DMS114 treated with DMSO at 0.1 percent for 48 hours (cell line): ENCODE measurements at regions not wholly inside any gene's neighbourhood (a gene's known extent, or its start where the extent isn't known, plus 50 kb on each side); places are given as distances from the start of the nearest gene placed in this dataset.
"Not testable (repeated sequence)": the region's sequence is repeated elsewhere in the genome, so short reads cannot be mapped to it uniquely, and the experiment has no call there.

ENCODE experiments used
- DNase-seq: peaks from one replicate; lab custom pipeline; 2025; ENCODE audit not compliant: unreplicated experiment; lab: John Stamatoyannopoulos, UW

DNA sequence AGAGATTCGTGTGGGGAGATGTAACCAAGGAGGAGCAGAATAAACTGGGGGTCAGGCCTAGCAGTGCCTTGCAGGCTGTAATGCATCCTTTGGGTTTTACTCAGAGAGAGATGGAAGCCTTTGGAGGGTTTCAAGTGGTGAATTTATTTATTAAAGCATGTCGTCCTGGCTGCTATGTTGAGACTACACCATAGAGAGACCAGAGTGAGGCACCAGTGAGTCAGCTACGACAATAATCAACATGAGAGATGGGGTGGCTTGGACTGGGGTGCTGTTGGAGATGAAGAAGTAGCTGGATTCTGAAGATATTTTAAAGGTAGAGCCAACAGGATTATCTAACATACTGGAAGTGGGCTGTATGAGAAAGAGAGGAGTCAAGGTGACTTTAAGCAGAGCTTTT lies 335.3 kb upstream of the ARHGEF26 start:
- DNase-seq = no peak

GRCh38 chr3:153789380-153789779 lies 331.8 kb upstream of the ARHGEF26 start:
- DNase-seq = no peak

GRCh38 chr3:153797056-153797455 lies 324.1 kb upstream of the ARHGEF26 start:
- not testable (repeated sequence) for DNase-seq

DNA sequence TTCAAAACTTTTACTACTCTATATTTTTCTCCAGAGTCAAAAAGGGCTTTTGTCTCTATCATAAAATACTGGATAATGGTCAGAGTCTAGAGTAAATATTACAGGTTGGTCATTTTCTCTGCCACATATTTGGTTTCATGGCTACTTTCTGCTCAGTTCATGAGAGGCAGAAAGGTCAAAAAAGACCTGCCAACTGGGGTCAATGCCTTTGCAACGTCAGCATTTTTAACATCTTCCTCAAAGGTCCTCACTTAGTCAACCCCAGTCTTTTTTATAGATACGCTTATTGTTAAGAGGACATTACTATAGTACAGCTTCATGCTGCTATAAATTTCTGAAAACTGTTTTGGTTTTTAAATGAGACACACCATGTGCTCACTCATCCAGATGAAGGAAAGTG lies 312.1 kb upstream of the ARHGEF26 start:
- no peak for DNase-seq

DNA sequence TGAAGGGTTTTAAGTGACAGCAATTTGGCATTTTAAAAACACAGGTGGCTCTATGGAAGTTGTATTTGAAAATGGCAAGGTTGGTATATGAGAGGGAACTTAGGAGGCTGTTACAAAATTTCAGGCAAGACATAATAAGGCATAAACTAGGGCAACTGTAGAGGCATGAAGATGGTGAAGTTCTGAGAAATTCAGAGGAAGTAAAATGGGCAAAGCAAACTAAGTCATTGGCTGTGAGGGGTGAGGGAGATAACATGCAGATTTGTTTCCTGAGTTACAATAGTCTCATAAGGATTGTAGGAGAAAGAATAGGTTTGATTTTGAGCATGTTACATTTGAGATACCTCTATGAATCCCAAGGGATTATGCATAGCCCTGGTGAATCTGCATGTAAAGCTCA lies 302.9 kb upstream of the ARHGEF26 start:
- no peak for DNase-seq

DNA sequence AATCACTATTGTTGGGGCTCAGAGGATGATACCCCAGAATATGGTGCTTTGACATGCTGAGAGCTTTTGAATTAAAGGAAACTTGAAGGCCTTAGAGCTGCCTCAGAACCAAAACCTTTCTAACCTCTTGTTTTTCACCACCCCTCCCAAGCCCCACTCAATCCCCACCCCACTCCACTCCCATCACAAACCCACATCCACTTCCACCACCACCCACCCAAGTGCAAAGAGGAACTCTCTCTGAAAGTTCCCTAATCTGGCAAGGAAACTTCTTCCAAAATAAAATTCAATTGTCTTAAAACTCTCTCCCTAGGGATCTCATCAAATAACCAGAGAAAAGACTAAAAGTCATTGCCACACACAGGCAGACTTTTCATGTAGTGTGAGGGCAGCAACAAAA lies 301.2 kb upstream of the ARHGEF26 start:
- no peak for DNase-seq

DNA sequence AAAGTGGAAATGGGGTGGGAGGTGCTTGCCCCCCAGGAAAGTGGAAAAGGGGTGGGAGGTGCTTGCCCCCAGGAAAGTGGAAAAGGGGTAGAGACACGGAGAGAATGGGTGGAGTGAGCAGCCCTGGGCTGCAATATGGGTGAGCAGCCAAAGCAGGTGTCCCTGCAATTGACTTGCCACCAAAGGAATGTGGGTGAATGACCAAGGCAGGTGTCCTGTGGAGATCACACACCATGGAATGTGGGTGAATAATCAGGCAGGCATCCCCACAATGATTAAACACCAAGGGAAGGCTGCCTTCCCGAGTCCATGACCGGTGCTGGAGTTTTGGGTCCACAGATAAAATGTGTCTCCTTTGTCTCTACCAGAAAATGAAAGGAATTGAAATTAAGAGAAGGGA lies 292.8 kb upstream of the ARHGEF26 start:
- not testable (repeated sequence) for DNase-seq

DNA sequence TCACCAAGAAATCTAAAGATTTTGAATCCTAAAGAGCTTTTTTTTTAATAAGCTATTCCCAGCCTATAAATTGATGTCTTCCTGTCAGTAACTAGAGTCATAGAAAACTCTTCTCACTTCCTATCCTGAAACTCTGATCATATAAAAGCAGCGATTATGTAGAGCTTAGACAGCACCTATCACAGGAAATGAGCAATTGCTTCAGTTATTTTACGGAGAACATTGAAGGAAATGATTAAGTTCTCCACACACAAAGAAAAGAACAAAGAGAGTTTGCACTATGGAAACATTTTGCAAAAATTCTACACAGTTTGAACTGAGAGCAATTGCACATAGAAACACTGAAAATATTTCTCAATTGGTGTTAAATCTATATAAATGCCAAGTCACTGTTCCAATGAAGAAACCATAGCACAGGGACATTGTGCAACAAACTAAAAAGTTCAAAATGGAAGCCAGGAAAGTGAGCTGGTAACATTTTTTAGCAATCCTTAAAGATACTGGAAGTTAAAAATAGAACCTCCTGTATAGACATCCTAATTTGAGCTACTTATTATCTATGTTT lies 291.5 kb upstream of the ARHGEF26 start:
- no peak for DNase-seq

DNA sequence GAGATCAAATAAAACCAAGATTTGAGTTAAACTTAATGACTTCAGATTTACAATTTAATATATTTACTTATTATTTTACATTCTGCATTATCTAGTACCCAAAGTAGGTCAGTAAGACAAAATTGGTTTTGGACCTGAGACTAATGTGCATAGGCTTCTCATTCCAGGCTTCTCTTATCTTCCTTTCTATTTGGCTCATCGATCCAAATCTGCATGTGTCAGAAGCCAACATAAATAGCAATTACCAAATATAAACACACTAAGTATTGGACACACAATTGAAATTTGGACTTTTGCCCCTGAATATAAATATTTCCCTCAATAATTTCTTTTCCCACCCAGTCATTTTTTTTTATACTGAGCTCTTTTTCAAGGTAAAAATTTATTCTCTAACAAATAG lies 290.6 kb upstream of the ARHGEF26 start:
- DNase-seq = no peak

- no peak for DNase-seq
Measured at GRCh38 chr3:153835540-153835939, 285.6 kb upstream of the ARHGEF26 start.

DNA sequence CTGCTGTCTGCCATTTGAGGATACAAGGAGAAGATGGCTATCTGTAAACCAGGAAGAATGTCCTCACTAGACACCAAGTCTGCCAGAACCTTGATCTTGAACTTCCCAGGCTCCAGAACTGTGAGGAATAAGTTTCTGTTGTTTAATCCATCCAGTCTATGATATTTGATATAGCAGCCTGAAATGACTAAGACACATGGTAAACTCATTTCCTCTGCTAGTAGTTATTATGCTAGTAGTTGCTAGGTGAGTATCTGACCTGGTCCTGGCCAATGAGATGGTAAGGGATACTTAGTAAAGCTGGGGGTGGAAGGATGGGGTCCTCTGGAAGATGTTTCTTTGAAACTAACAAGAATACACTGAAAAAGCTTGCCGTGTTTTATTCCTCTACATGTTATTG lies 280.7 kb upstream of the ARHGEF26 start:
- no peak for DNase-seq

- no peak for DNase-seq
Measured at GRCh38 chr3:153843994-153844393, 277.2 kb upstream of the ARHGEF26 start.

GRCh38 chr3:153845311-153845710 lies 275.9 kb upstream of the ARHGEF26 start:
- DNase-seq = no peak

DNA sequence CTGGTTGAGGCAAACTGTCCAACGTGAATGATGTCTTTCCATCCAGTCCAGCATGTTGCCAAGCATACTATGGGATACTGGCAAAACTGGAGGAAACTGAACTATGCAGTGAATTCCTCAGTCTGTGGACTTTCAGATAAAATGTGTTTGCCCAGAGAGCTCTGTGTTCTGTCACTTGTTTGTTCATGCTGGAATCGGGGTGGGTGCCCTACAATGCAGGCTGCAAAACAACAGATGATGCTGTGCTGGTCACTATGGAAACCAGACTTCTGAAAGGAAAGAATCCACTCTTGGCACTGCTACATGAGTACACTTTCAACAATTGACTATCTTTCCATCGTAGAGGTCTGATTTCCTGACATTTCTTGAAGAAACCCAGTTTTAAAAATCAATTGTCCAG lies 272.5 kb upstream of the ARHGEF26 start:
- no peak for DNase-seq

DNA sequence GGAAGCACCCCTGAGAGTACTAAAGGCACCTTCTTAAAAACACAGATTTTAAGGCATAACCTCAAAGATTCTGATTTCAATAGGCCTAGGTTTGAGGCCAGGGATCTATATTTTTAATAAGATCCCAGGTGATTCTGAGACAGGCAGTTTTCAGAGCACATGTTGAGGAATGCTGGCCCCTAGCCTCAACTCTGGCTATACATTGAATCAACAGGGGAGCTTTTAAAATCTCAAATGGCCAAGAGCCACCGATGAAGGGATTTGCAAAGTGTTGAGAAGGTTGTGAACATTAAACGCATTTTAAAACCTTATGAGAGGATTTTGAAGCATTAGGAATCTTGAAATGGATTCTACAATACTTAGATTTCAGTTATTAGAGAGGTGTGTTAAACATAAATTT lies 268.8 kb upstream of the ARHGEF26 start:
- no peak for DNase-seq

GRCh38 chr3:153853163-153853562 lies 268.0 kb upstream of the ARHGEF26 start:
- no peak for DNase-seq

GRCh38 chr3:153855772-153856171 lies 265.4 kb upstream of the ARHGEF26 start:
- DNase-seq = no peak

GRCh38 chr3:153856932-153857331 lies 264.3 kb upstream of the ARHGEF26 start:
- DNase-seq = no peak

GRCh38 chr3:153864793-153865192 lies 256.4 kb upstream of the ARHGEF26 start:
- no peak for DNase-seq

GRCh38 chr3:153866901-153867300 lies 254.3 kb upstream of the ARHGEF26 start:
- no peak for DNase-seq

DNA sequence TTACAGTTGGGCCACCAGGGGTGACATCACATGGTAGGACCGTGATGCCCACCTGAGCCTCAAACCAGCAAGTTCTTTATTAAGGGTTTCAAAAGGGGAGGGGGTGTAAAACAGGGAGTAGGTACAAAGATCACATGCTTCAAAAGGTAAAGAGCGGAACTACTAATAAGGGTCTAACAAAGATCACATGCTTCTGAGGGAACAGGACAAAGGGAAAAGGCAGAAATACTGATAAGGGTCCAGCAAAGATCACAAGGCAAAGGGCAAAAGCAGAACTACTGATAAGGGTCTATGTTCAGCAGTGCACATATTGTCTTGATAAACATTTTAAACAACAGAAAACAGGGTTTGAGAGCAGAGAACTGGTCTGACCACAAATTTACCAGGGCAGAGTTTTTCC lies 246.8 kb upstream of the ARHGEF26 start:
- DNase-seq = not testable (repeated sequence)

DNA sequence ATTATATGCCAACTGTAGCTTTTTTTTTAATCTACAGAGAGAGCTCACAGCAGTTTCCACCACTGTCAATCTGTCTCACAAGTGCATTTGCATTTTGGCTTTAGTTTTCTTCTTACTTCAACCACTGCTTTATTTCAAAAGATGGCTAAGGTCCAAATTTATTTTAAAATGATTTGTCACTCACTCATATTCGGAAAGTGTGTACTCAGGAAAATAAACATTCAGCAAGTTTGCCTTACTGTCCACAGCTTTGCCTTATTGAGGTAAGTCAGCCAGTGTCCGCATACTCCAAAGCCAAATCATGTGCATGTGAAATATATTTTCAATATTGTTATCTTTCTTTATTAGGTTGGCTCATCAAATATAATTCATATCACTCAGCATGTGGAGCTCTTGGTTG lies 240.7 kb upstream of the ARHGEF26 start:
- no peak for DNase-seq

DNA sequence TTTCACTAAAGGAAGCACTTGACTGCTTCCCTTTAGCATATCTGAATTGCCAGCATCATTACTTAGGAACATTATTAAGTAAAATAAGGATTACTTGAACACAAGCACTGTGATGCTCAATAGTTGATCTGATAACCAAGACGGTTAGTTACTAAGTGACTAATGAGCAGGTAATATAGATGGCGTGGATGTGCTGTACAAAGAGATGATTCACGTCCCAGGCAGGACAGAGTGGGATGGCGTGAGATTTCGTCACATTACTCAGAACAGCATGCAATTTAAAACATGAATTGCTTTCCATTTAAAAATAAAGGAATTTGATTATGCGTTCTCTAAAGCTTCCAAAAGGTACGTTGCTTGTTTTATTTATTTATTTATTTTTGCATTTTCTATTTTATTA lies 240.0 kb upstream of the ARHGEF26 start:
- DNase-seq = no peak

DNA sequence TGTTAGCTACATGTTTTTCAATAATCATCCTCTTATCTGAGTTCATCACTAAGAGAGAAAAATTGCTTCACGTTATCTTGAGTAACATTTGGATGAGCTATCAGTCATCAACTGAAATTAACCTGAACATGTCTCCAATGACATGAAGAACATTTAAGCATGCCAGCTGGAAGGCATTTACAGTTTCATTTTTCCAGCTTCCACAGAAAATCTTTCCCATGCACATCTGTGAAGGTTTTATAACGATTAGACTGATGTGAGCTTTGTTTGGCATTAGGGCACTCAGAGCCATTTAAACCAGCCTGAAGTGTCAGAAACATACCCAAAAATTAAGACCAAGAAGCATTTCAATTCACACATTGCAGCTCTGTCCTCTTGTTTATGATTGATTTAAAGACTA lies 235.8 kb upstream of the ARHGEF26 start:
- DNase-seq = no peak
